ENCODE measurements at regions not wholly inside any gene's neighbourhood (a gene's known extent, or its start where the extent isn't known, plus 50 kb on each side); places are given as distances from the start of the nearest gene placed in this dataset.

DNA sequence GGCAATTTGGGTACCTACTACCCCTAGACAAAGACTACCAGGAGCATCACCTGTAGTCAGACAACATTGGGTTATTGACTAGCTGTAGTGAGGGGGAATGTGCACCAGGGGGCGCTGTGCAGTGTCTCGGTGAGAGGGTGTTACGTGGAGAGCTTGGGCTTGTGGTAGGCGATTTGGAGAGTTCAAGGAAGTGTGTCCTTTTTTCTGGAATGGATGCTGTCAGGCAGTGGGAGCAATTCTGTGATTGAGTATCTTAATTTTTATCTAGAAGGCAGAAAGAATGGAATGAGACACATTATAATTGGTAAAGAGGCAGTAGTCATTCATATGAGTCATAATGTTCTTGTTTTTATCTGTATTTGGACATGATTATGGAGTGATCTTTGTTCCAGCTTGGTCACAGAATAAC, 187.7 kb downstream of the GALC start:
- DNase-seq, result peak; percentile 5 to 30 (median 7)
- Histone ChIP-seq H3K36me3 (ENCODE audit: control insufficient read depth in 4 of 4, insufficient read depth in 4 of 4, low read length in 3 of 4) (no peaks in the 10 kb centered on the region), H3K4me3 (ENCODE audit: control insufficient read depth in 1 of 7, extremely low read depth in 1 of 7, insufficient read depth in 4 of 7, low read depth in 2 of 7, low read length in 6 of 7) (no peak overlapping the region), H3K4me1 (ENCODE audit: control extremely low read depth in 1 of 4, control insufficient read depth in 4 of 4, insufficient read depth in 4 of 4, low read length in 3 of 4) (no peaks in the 10 kb centered on the region), H3K9me3 (ENCODE audit: control extremely low read depth in 1 of 5, control insufficient read depth in 4 of 5, insufficient read depth in 2 of 5, low read depth in 1 of 5, low read length in 4 of 5) (no peaks in the 10 kb centered on the region), H3K27ac (ENCODE audit: insufficient read depth in 1 of 2, low read depth in 1 of 2, low read length in 2 of 2, poor library complexity in 1 of 2, severe bottlenecking in 2 of 2) (no peak overlapping the region), H3K27me3 (replicated peaks in 2 of 5; ENCODE audit: control insufficient read depth in 4 of 5, insufficient read depth in 5 of 5, low read length in 4 of 5) (no peaks in the 10 kb centered on the region)
- ChIA-PET POLR2A (no interaction called here), CTCF (interaction anchor here (1.0 to 2.1 kb wide), 6 partner anchors 12 to 91 kb away, joined by 3 to 9 read pairs (median 4); no protein-coding TSS in a partner anchor)
- 4% methylated on average over 4 of the region's 4 CpGs for WGBS (ENCODE audit: insufficient coverage)

DNA sequence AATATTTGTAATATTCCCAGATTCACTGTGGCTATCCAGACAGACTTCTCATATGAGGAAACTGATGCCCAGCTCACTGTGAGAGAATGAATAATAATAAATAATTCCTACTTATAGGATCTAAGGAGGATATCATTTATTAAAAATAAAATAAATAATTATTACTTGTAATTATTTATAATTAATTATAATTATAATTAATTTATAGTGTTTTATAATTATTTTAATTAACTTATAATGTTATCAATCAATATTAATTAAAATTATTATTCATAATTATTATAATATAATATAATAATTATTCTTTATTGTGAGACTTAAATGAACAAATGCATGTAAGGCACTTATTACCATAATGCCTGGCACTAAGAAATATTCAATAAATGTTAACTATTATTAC, 192.8 kb downstream of the GALC start:
- H3K4me3 ChIP-seq (ENCODE audit: control insufficient read depth in 1 of 7, extremely low read depth in 1 of 7, insufficient read depth in 4 of 7, low read depth in 2 of 7, low read length in 6 of 7), result no peak overlapping the region
- CTCF ChIA-PET, result no interaction called here
- H3K36me3 ChIP-seq (ENCODE audit: control insufficient read depth in 4 of 4, insufficient read depth in 4 of 4, low read length in 3 of 4), result no peaks in the 10 kb centered on the region

DNA sequence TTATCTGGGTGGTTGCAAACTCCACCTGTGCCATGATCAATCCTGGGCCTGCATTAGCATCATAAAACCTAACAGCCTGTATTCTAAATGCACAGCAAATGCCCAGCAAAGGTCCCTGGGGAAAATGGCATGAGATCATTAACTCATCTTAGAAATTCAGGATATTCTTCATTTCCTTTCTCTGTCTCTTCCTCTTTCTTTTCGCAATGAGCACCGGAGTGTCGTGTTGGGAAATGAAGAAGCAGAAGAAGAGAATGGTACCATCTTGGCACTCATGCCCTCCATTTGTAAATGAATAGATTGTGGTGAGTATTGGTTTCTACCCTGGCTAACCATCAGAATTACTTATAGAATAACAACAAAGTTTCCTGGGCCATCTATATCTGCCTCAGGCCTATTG, 193.6 kb downstream of the GALC start:
- Histone ChIP-seq H3K4me3 (ENCODE audit: control insufficient read depth in 1 of 7, extremely low read depth in 1 of 7, insufficient read depth in 4 of 7, low read depth in 2 of 7, low read length in 6 of 7) (no peak overlapping the region), H3K36me3 (ENCODE audit: control insufficient read depth in 4 of 4, insufficient read depth in 4 of 4, low read length in 3 of 4) (no peaks in the 10 kb centered on the region), H3K9me3 (ENCODE audit: control extremely low read depth in 1 of 5, control insufficient read depth in 4 of 5, insufficient read depth in 2 of 5, low read depth in 1 of 5, low read length in 4 of 5) (no peaks in the 10 kb centered on the region), H3K27me3 (replicated peaks in 2 of 5; ENCODE audit: control insufficient read depth in 4 of 5, insufficient read depth in 5 of 5, low read length in 4 of 5) (no peaks in the 10 kb centered on the region), H3K27ac (ENCODE audit: insufficient read depth in 1 of 2, low read depth in 1 of 2, low read length in 2 of 2, poor library complexity in 1 of 2, severe bottlenecking in 2 of 2) (no peak overlapping the region), H3K4me1 (ENCODE audit: control extremely low read depth in 1 of 4, control insufficient read depth in 4 of 4, insufficient read depth in 4 of 4, low read length in 3 of 4) (no peaks in the 10 kb centered on the region)
- DNase-seq, result no peak
- no CpG with 5 or more reads among the region's 3 CpGs for WGBS (ENCODE audit: insufficient coverage)
- CTCF ChIA-PET, result interaction anchor here (1.5 kb wide), 1 partner anchor 8 kb away, joined by 4 read pairs; no protein-coding TSS in a partner anchor
- POLR2A ChIA-PET, result no interaction called here

More for the DNA sequence above, 192.8 kb downstream of the GALC start:
- no peak overlapping the region for H3K27ac ChIP-seq (ENCODE audit: insufficient read depth in 1 of 2, low read depth in 1 of 2, low read length in 2 of 2, poor library complexity in 1 of 2, severe bottlenecking in 2 of 2)
- no peaks in the 10 kb centered on the region for H3K9me3 ChIP-seq (ENCODE audit: control extremely low read depth in 1 of 5, control insufficient read depth in 4 of 5, insufficient read depth in 2 of 5, low read depth in 1 of 5, low read length in 4 of 5)
- POLR2A ChIA-PET, result no interaction called here
- no peak for DNase-seq
- H3K4me1 ChIP-seq (ENCODE audit: control extremely low read depth in 1 of 4, control insufficient read depth in 4 of 4, insufficient read depth in 4 of 4, low read length in 3 of 4), result no peaks in the 10 kb centered on the region
- H3K27me3 ChIP-seq (replicated peaks in 2 of 5; ENCODE audit: control insufficient read depth in 4 of 5, insufficient read depth in 5 of 5, low read length in 4 of 5), result no peaks in the 10 kb centered on the region

DNA sequence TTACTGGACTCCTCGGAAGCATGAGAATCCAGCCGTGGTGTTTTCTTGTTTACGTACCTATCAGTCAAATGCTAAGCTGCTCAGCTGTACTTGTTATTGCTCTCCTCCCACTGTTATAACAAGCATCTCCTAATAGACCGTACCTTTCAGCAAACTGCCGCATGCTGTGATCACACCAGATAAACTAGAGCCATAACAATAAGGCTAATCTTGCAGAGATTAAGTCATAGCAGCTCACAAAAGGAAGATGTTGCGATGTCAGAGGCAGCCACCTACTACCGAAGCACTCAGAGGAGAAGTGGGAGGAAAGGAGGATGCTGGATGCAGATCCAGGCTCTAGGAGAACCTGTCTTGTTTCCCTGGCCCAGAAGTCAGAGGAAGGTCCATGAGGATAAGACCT, 196.0 kb downstream of the GALC start:
- no peaks in the 10 kb centered on the region for H3K27me3 ChIP-seq (replicated peaks in 2 of 5; ENCODE audit: control insufficient read depth in 4 of 5, insufficient read depth in 5 of 5, low read length in 4 of 5)
- H3K27ac ChIP-seq (ENCODE audit: insufficient read depth in 1 of 2, low read depth in 1 of 2, low read length in 2 of 2, poor library complexity in 1 of 2, severe bottlenecking in 2 of 2), result no peak overlapping the region
- ChIA-PET CTCF (no interaction called here), POLR2A (no interaction called here)
- no peak overlapping the region for H3K4me3 ChIP-seq (ENCODE audit: control insufficient read depth in 1 of 7, extremely low read depth in 1 of 7, insufficient read depth in 4 of 7, low read depth in 2 of 7, low read length in 6 of 7)
- no peaks in the 10 kb centered on the region for H3K36me3 ChIP-seq (ENCODE audit: control insufficient read depth in 4 of 4, insufficient read depth in 4 of 4, low read length in 3 of 4)
- no peaks in the 10 kb centered on the region for H3K9me3 ChIP-seq (ENCODE audit: control extremely low read depth in 1 of 5, control insufficient read depth in 4 of 5, insufficient read depth in 2 of 5, low read depth in 1 of 5, low read length in 4 of 5)
- 67% methylated on average over 4 of the region's 7 CpGs for WGBS (ENCODE audit: insufficient coverage)
- H3K4me1 ChIP-seq (ENCODE audit: control extremely low read depth in 1 of 4, control insufficient read depth in 4 of 4, insufficient read depth in 4 of 4, low read length in 3 of 4), result no peaks in the 10 kb centered on the region
- DNase-seq, result no peak

DNA sequence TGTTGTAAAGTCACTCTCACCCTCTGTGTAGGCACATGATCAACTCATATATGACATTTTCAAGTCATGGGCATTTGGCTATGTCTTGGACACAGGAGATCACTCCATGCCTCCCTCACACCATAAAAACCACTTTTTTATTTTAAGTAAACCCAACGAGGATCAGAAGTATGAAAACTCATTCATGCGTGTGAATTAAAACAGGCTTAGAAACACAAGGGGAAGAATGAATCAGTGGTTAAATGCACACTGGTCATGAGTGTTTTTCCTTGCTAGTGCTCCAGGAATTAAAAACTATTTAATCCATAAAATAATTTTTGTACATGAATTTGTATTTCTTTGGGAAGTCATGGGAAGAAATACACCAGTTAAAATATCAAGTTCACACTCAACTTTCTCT, 198.4 kb downstream of the GALC start:
- no peaks in the 10 kb centered on the region for H3K9me3 ChIP-seq (ENCODE audit: control extremely low read depth in 1 of 5, control insufficient read depth in 4 of 5, insufficient read depth in 2 of 5, low read depth in 1 of 5, low read length in 4 of 5)
- no peaks in the 10 kb centered on the region for H3K27me3 ChIP-seq (replicated peaks in 2 of 5; ENCODE audit: control insufficient read depth in 4 of 5, insufficient read depth in 5 of 5, low read length in 4 of 5)
- H3K27ac ChIP-seq (ENCODE audit: insufficient read depth in 1 of 2, low read depth in 1 of 2, low read length in 2 of 2, poor library complexity in 1 of 2, severe bottlenecking in 2 of 2), result no peak overlapping the region
- WGBS (ENCODE audit: insufficient coverage), result no CpG with 5 or more reads among the region's 2 CpGs
- no peak for DNase-seq
- POLR2A ChIA-PET, result no interaction called here
- CTCF ChIA-PET, result interaction anchor here (1.8 kb wide), 1 partner anchor 11 kb away, joined by 6 read pairs; no protein-coding TSS in a partner anchor
- H3K4me1 ChIP-seq (ENCODE audit: control extremely low read depth in 1 of 4, control insufficient read depth in 4 of 4, insufficient read depth in 4 of 4, low read length in 3 of 4), result no peaks in the 10 kb centered on the region
- no peaks in the 10 kb centered on the region for H3K36me3 ChIP-seq (ENCODE audit: control insufficient read depth in 4 of 4, insufficient read depth in 4 of 4, low read length in 3 of 4)
- no peak overlapping the region for H3K4me3 ChIP-seq (ENCODE audit: control insufficient read depth in 1 of 7, extremely low read depth in 1 of 7, insufficient read depth in 4 of 7, low read depth in 2 of 7, low read length in 6 of 7)

DNA sequence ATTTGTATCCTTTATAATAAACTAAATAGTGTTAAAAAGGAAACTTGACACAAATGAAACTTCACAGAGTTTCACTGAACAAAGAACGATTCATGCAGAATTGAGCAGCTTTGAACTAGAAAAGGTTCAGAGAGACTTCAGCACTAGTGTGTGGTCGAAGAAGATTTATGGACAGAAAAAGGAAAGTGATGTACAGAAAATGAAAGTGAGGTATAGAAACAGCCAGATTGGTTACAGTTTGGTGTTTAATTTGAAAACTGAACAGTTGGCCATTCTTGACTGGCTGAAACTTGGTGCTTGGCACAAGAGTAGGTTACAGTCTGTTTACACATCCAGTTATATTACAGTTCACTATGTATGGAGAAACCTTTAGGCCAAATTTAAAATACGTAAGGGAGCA, 207.1 kb downstream of the GALC start:
- Histone ChIP-seq H3K27ac (ENCODE audit: insufficient read depth in 1 of 2, low read depth in 1 of 2, low read length in 2 of 2, poor library complexity in 1 of 2, severe bottlenecking in 2 of 2) (no peak overlapping the region), H3K36me3 (ENCODE audit: control insufficient read depth in 4 of 4, insufficient read depth in 4 of 4, low read length in 3 of 4) (no peaks in the 10 kb centered on the region), H3K27me3 (replicated peaks in 2 of 5; ENCODE audit: control insufficient read depth in 4 of 5, insufficient read depth in 5 of 5, low read length in 4 of 5) (no peaks in the 10 kb centered on the region), H3K4me1 (ENCODE audit: control extremely low read depth in 1 of 4, control insufficient read depth in 4 of 4, insufficient read depth in 4 of 4, low read length in 3 of 4) (no peaks in the 10 kb centered on the region), H3K4me3 (ENCODE audit: control insufficient read depth in 1 of 7, extremely low read depth in 1 of 7, insufficient read depth in 4 of 7, low read depth in 2 of 7, low read length in 6 of 7) (no peak overlapping the region), H3K9me3 (ENCODE audit: control extremely low read depth in 1 of 5, control insufficient read depth in 4 of 5, insufficient read depth in 2 of 5, low read depth in 1 of 5, low read length in 4 of 5) (no peaks in the 10 kb centered on the region)
- DNase-seq, result no peak
- ChIA-PET POLR2A (no interaction called here), CTCF (no interaction called here)
- 92% methylated on average over 2 of the region's 3 CpGs for WGBS (ENCODE audit: insufficient coverage)

DNA sequence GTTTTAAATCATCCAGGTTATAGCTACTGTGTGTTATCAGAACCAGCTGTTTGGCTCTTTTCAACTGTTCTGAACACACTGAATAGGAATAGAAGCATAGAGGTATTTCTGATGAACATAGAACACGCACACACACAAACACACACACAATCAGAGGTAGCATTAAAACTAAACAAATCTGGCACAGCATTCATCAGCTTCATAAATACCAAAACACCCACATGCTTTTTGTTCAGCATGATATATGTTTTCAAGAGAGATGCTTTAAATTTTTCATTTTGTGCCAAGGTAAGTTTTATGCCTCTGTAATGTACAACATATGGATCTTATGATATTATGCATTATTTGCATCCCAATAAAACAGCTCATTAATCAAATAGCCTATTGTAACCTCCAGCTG, 208.6 kb downstream of the GALC start:
- ChIA-PET CTCF (no interaction called here), POLR2A (no interaction called here)
- H3K27ac ChIP-seq (ENCODE audit: insufficient read depth in 1 of 2, low read depth in 1 of 2, low read length in 2 of 2, poor library complexity in 1 of 2, severe bottlenecking in 2 of 2), result no peak overlapping the region
- no peaks in the 10 kb centered on the region for H3K27me3 ChIP-seq (replicated peaks in 2 of 5; ENCODE audit: control insufficient read depth in 4 of 5, insufficient read depth in 5 of 5, low read length in 4 of 5)
- no peaks in the 10 kb centered on the region for H3K9me3 ChIP-seq (ENCODE audit: control extremely low read depth in 1 of 5, control insufficient read depth in 4 of 5, insufficient read depth in 2 of 5, low read depth in 1 of 5, low read length in 4 of 5)
- no peaks in the 10 kb centered on the region for H3K4me1 ChIP-seq (ENCODE audit: control extremely low read depth in 1 of 4, control insufficient read depth in 4 of 4, insufficient read depth in 4 of 4, low read length in 3 of 4)
- H3K4me3 ChIP-seq (ENCODE audit: control insufficient read depth in 1 of 7, extremely low read depth in 1 of 7, insufficient read depth in 4 of 7, low read depth in 2 of 7, low read length in 6 of 7), result no peak overlapping the region
- DNase-seq, result no peak
- no peaks in the 10 kb centered on the region for H3K36me3 ChIP-seq (ENCODE audit: control insufficient read depth in 4 of 4, insufficient read depth in 4 of 4, low read length in 3 of 4)
- WGBS (ENCODE audit: insufficient coverage), result no CpG with 5 or more reads among the region's 1 CpG

Data from common myeloid progenitor, CD34-positive (primary cell).